H9 (cell line): ENCODE measurements at regions not wholly inside any gene's neighbourhood (a gene's known extent, or its start where the extent isn't known, plus 50 kb on each side); places are given as distances from the start of the nearest gene placed in this dataset.

Source experiments
- DNase-seq: peaks from one replicate; pipeline ENCODE4 v3.0.0-alpha.2; 2017
- H2AFZ ChIP-seq: one replicate; pipeline ENCODE4 v1.6.1; 2013; ENCODE audit warnings: mild to moderate bottlenecking, low read length, control low read depth, moderate library complexity
- H2AK5ac ChIP-seq: 2 replicates; pipeline ENCODE4 v1.6.1; 2013; ENCODE audit warnings: low read length, control low read depth, mixed read lengths; ENCODE audit not compliant: insufficient read length
- H2BK120ac ChIP-seq: one replicate; pipeline ENCODE4 v1.6.1; 2013; ENCODE audit warnings: low read depth, mild to moderate bottlenecking, low read length, control low read depth, inconsistent platforms; ENCODE audit not compliant: poor library complexity, severe bottlenecking
- H2BK12ac ChIP-seq: 2 replicates; pipeline ENCODE4 v1.6.1; 2013; ENCODE audit warnings: low read length, control low read depth, mixed read lengths, low read depth; ENCODE audit not compliant: insufficient read length
- H2BK15ac ChIP-seq: 2 replicates; pipeline ENCODE4 v1.6.1; 2013; ENCODE audit warnings: low read depth, low read length, control low read depth
- H2BK20ac ChIP-seq: one replicate; pipeline ENCODE4 v1.6.1; 2013; ENCODE audit warnings: low read depth, mild to moderate bottlenecking, low read length, control low read depth, inconsistent platforms; ENCODE audit not compliant: poor library complexity, severe bottlenecking
- H2BK5ac ChIP-seq: 2 replicates; pipeline ENCODE4 v1.6.1; 2013; ENCODE audit warnings: low read length, control low read depth, mixed read lengths; ENCODE audit not compliant: insufficient read length
- H3K14ac ChIP-seq: 2 replicates; pipeline ENCODE4 v1.6.1; 2013; ENCODE audit warnings: low read length, control low read depth; ENCODE audit not compliant: insufficient read depth
- H3K18ac ChIP-seq: 2 replicates; pipeline ENCODE4 v1.6.1; 2013; ENCODE audit warnings: low read depth, mild to moderate bottlenecking, mixed read lengths, low read length, control low read depth; ENCODE audit not compliant: insufficient read length
- H3K23ac ChIP-seq: 2 replicates; pipeline ENCODE4 v1.6.1; 2013; ENCODE audit warnings: low read length, control low read depth, mixed read lengths, low read depth; ENCODE audit not compliant: insufficient read length
- H3K23me2 ChIP-seq: 2 replicates; pipeline ENCODE4 v1.6.1; 2013; ENCODE audit warnings: low read depth, mild to moderate bottlenecking, mixed read lengths, low read length, control low read depth; ENCODE audit not compliant: insufficient read length, poor library complexity, severe bottlenecking
- H3K27ac ChIP-seq: 2 replicates; pipeline ENCODE4 v1.5.1; 2013; ENCODE audit warnings: low read length, control low read depth, mixed read lengths, low read depth; ENCODE audit not compliant: insufficient read length
- H3K27me3 ChIP-seq: 2 replicates; pipeline ENCODE4 v1.6.1; 2013; ENCODE audit warnings: low read length, control low read depth, inconsistent platforms; ENCODE audit not compliant: insufficient read depth
- H3K4ac ChIP-seq: 2 replicates; pipeline ENCODE4 v1.6.1; 2013; ENCODE audit warnings: low read depth, mild to moderate bottlenecking, control low read depth, inconsistent platforms, low read length, moderate library complexity
- H3K4me1 ChIP-seq: 2 replicates; pipeline ENCODE4 v1.6.1; 2013; ENCODE audit warnings: low read length, control low read depth, inconsistent platforms; ENCODE audit not compliant: insufficient read depth
- H3K4me2 ChIP-seq: 2 replicates; pipeline ENCODE4 v1.6.1; 2013; ENCODE audit warnings: low read length, control low read depth, mixed read lengths; ENCODE audit not compliant: insufficient read length, insufficient read depth
- H3K56ac ChIP-seq: 2 replicates; pipeline ENCODE4 v1.6.1; 2013; ENCODE audit warnings: low read depth, mild to moderate bottlenecking, mixed read lengths, low read length, control low read depth; ENCODE audit not compliant: insufficient read length
- H3K79me1 ChIP-seq: 2 replicates; pipeline ENCODE4 v1.6.1; 2013; ENCODE audit warnings: low read depth, mild to moderate bottlenecking, moderate library complexity, low read length, control low read depth, inconsistent platforms; ENCODE audit not compliant: insufficient read depth, poor library complexity, severe bottlenecking
- H3K79me2 ChIP-seq: 2 replicates; pipeline ENCODE4 v1.6.1; 2013; ENCODE audit warnings: low read length, control low read depth, inconsistent platforms; ENCODE audit not compliant: insufficient read depth
- H3K9ac ChIP-seq: 2 replicates; pipeline ENCODE4 v1.6.1; 2013; ENCODE audit warnings: low read length, control low read depth, mixed read lengths; ENCODE audit not compliant: insufficient read length; ENCODE audit errors: extremely low read depth
- H3K9me3 ChIP-seq: one replicate; pipeline ENCODE4 v1.6.1; 2013; ENCODE audit warnings: low read depth, low read length, inconsistent platforms; ENCODE audit not compliant: control insufficient read depth
- H3T11ph ChIP-seq: one replicate; pipeline ENCODE4 v1.6.1; 2013; ENCODE audit warnings: mild to moderate bottlenecking, low read length, control low read depth, inconsistent platforms
- H4K20me1 ChIP-seq: one replicate; pipeline ENCODE4 v1.6.1; 2013; ENCODE audit not compliant: control insufficient read depth, insufficient read length, insufficient read depth
- H4K5ac ChIP-seq: 2 replicates; pipeline ENCODE4 v1.6.1; 2013; ENCODE audit warnings: low read depth, mild to moderate bottlenecking, mixed read lengths, low read length, control low read depth; ENCODE audit not compliant: insufficient read length
- H4K8ac ChIP-seq: replicated peaks from 2 replicates; pipeline ENCODE4 v1.6.1; 2013; ENCODE audit warnings: low read length, control low read depth, mixed read lengths, low read depth; ENCODE audit not compliant: insufficient read length
- H4K91ac ChIP-seq: 2 replicates; pipeline ENCODE4 v1.6.1; 2013; ENCODE audit warnings: low read depth, mild to moderate bottlenecking, moderate library complexity, mixed read lengths, low read length, control low read depth; ENCODE audit not compliant: insufficient read length
- H3K27ac Mint-ChIP-seq, 3 experiments: 2 replicates in 2 of 3; 3 replicates in 1 of 3; pipeline ENCODE4 v1.8.0; 2020 to 2021; ENCODE audit warnings: mixed read lengths in 3 of 3, mild to moderate bottlenecking in 1 of 3, moderate library complexity in 1 of 3
- H3K27me3 Mint-ChIP-seq: 2 replicates; pipeline ENCODE4 v1.8.0; 2021; ENCODE audit warnings: low read depth, mild to moderate bottlenecking, moderate library complexity, mixed read lengths
- H3K36me3 Mint-ChIP-seq, 3 experiments: 2 replicates in 2 of 3; 3 replicates in 1 of 3; pipeline ENCODE4 v1.8.0; 2020 to 2021; ENCODE audit warnings: low read depth in 3 of 3, mixed read lengths in 3 of 3; ENCODE audit not compliant: insufficient read depth in 1 of 3
- H3K4me1 Mint-ChIP-seq, 2 experiments: 2 replicates each; pipeline ENCODE4 v1.8.0; 2020; ENCODE audit warnings: mixed read lengths in 2 of 2
- H3K4me3 Mint-ChIP-seq, 2 experiments: 2 replicates in 1 of 2; 3 replicates in 1 of 2; pipeline ENCODE4 v1.8.0; 2020 to 2021; ENCODE audit warnings: mild to moderate bottlenecking in 2 of 2, mixed read lengths in 2 of 2, moderate library complexity in 1 of 2
- H3K9me3 Mint-ChIP-seq, 2 experiments: 2 replicates in 1 of 2; 3 replicates in 1 of 2; pipeline ENCODE4 v1.8.0; 2020; ENCODE audit warnings: mild to moderate bottlenecking in 2 of 2, mixed read lengths in 2 of 2, moderate library complexity in 1 of 2
- CTCF ChIP-seq: fragments of 200-600 bp; sonication (generic); conservative IDR thresholded peaks from 3 replicates; pipeline ENCODE4 v1.8.0; 2021; ENCODE audit warnings: antibody characterized with exemption, mild to moderate bottlenecking
- WGBS: extraction: QIAGEN DNeasy Blood & Tissue Kit; methylation state at CpG from one replicate; pipeline ENCODE4 v1.1.7; 2013; ENCODE audit warnings: missing lambda C conversion rate, low lambda C conversion rate, mixed read lengths; ENCODE audit not compliant: insufficient read length; ENCODE audit errors: extremely low coverage; 5-methylcytosine and 5-hydroxymethylcytosine counted together

- Histone ChIP-seq H4K8ac (no peak overlapping the region), H3K4me1 (no peaks in the 10 kb centered on the region), H2BK120ac (no peak overlapping the region), H3T11ph (no peak overlapping the region), H3K18ac (no peak overlapping the region), H2BK5ac (no peak overlapping the region), H2AK5ac (no peak overlapping the region), H3K9ac (no peak overlapping the region), H2AFZ (no peak overlapping the region), H3K4ac (no peak overlapping the region), H3K56ac (no peak overlapping the region), H3K23ac (no peak overlapping the region), H3K23me2 (no peaks in the 10 kb centered on the region), H3K79me2 (no peaks in the 10 kb centered on the region), H3K27ac (no peak overlapping the region), H4K5ac (no peak overlapping the region), H3K9me3 (no peaks in the 10 kb centered on the region), H2BK12ac (no peak overlapping the region), H3K27me3 (no peaks in the 10 kb centered on the region), H4K20me1 (no peaks in the 10 kb centered on the region), H3K79me1 (no peaks in the 10 kb centered on the region), H3K4me2 (no peak overlapping the region), H2BK20ac (no peak overlapping the region), H3K14ac (no peak overlapping the region), H4K91ac (no peak overlapping the region), H2BK15ac (no peak overlapping the region)
- DNase-seq = no peak
- peaks cover 7% of the 10 kb centered on the region; the same call in 1 of the 2 replicates for H3K27me3 Mint-ChIP-seq
- no peaks in the 10 kb centered on the region for H3K36me3 Mint-ChIP-seq
- H3K4me3 Mint-ChIP-seq = no peak overlapping the region
- WGBS = no CpG with 5 or more reads among the region's 8 CpGs
- peak overlapping the region in 1 of 3 experiments; percentile 19; a peak in 1 of 7 replicates for H3K27ac Mint-ChIP-seq
- no peak for TF ChIP-seq CTCF
- H3K4me1 Mint-ChIP-seq = 0 out of 4 replicates have a peak, but pooled peaks cover 3% of the 10 kb centered on the region in 2 experiments
- H3K9me3 Mint-ChIP-seq = no peaks in the 10 kb centered on the region
Measured at GRCh38 chr5:171588790-171589189, 169.3 kb downstream of the FGF18 start.
